Stomach smooth muscle (tissue), 2 donors: ENCODE measurements at regions not wholly inside any gene's neighbourhood (a gene's known extent, or its start where the extent isn't known, plus 50 kb on each side); places are given as distances from the start of the nearest gene placed in this dataset.

ENCODE experiments used
- H3K27ac ChIP-seq: one replicate; pipeline ENCODE4 v1.7.0; 2013; ENCODE audit warnings: mild to moderate bottlenecking, low read length, inconsistent platforms
- H3K27me3 ChIP-seq, 2 donors: one replicate each; pipeline ENCODE4 v1.7.0; 2013; ENCODE audit warnings: low read length in 2 of 2; ENCODE audit not compliant: insufficient read depth in 2 of 2, control insufficient read depth in 1 of 2
- H3K36me3 ChIP-seq, 2 donors: one replicate each; pipeline ENCODE4 v1.7.0; 2013; ENCODE audit warnings: low read length in 2 of 2; ENCODE audit not compliant: control insufficient read depth in 2 of 2, insufficient read depth in 2 of 2
- H3K4me1 ChIP-seq: one replicate; pipeline ENCODE4 v1.7.0; 2013; ENCODE audit warnings: low read length; ENCODE audit not compliant: control insufficient read depth, insufficient read depth
- H3K4me3 ChIP-seq, 2 donors: one replicate each; pipeline ENCODE4 v1.7.0; 2013; ENCODE audit warnings: low read length in 2 of 2
- H3K9ac ChIP-seq, 2 donors: one replicate each; pipeline ENCODE4 v1.7.0; 2013; ENCODE audit warnings: low read length in 2 of 2, mild to moderate bottlenecking in 1 of 2
- H3K9me3 ChIP-seq, 2 donors: one replicate each; pipeline ENCODE4 v1.7.0; 2013; ENCODE audit warnings: low read length in 2 of 2; ENCODE audit not compliant: control insufficient read depth in 2 of 2
- donor health status: healthy.
- donor health status: Pancreatic carcinoma.

DNA sequence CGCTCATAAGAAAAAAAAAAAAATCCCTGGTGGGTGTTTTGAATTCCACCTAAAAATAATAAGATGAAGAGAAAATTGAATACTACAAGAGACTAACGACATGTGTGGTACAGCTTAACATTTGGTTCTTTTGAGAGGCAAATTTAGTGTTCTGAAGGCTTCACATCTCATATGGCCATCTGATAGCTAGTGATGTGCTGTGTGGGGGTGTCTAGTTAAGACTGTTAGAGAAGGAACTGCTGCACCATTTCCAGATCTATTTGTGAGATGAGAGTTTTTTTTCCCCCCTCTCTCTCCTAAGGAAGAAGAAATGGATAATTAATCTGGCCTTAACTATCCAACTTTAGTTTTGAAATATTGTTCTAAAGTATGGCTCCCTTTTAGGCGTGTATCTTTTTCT, 321.6 kb downstream of the SLC4A3 start:
- no peak overlapping the region for H3K4me3 ChIP-seq
- no peaks in the 10 kb centered on the region for H3K36me3 ChIP-seq
- no peaks in the 10 kb centered on the region for H3K4me1 ChIP-seq
- no peak overlapping the region for H3K27ac ChIP-seq
- H3K9me3 ChIP-seq, result no peaks in the 10 kb centered on the region
- H3K9ac ChIP-seq, result no peak overlapping the region
- H3K27me3 ChIP-seq, result peaks cover 0 to 2% of the 10 kb centered on the region in 2 donors

DNA sequence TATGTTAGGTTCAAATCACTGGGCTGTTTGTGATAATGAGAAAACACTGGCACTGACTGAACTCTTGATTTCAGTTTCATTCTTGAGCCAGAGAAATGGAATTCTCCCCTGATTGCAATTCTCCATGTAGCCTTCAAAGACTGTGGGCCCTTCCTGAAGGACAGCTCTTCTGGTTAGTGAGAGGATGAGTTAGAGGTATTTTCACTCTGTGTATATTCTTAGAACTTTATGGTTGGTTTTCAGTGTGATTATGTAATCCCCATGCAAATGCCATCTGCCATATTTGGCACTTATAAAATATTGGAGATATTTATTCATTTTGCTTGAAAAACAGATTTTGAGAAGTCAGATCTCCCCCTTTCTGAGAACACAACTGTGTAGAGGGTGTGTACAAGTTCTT, 323.7 kb downstream of the SLC4A3 start:
- H3K36me3 ChIP-seq, result no peaks in the 10 kb centered on the region
- H3K27me3 ChIP-seq, result no peaks in the 10 kb centered on the region
- H3K4me1 ChIP-seq, result no peaks in the 10 kb centered on the region
- no peaks in the 10 kb centered on the region for H3K9me3 ChIP-seq
- H3K9ac ChIP-seq, result no peak overlapping the region
- no peak overlapping the region for H3K4me3 ChIP-seq
- H3K27ac ChIP-seq, result no peak overlapping the region

DNA sequence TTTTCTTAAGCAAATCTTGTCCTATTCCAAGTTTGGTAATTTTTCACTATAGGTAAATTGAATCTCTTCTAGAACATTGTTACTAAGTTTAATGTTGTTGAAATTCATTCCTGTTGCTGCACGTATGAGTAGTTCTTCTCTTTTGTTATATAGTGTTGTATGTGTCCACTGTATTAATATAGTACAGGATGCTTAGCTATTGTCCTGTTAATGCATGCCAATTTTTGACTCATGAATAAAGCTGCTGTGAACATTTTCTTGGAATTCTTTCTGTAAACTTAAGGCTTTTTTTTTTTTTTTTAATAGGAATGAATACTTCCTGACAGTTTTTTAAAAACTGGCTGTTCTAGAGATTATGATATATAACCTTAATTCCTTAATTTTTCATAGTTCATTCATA, 326.9 kb downstream of the SLC4A3 start:
- Histone ChIP-seq H3K4me1 (no peaks in the 10 kb centered on the region), H3K27ac (no peak overlapping the region), H3K9me3 (peaks cover 0 to 5% of the 10 kb centered on the region in 2 donors), H3K9ac (no peak overlapping the region), H3K4me3 (no peak overlapping the region), H3K27me3 (no peaks in the 10 kb centered on the region), H3K36me3 (no peaks in the 10 kb centered on the region)

DNA sequence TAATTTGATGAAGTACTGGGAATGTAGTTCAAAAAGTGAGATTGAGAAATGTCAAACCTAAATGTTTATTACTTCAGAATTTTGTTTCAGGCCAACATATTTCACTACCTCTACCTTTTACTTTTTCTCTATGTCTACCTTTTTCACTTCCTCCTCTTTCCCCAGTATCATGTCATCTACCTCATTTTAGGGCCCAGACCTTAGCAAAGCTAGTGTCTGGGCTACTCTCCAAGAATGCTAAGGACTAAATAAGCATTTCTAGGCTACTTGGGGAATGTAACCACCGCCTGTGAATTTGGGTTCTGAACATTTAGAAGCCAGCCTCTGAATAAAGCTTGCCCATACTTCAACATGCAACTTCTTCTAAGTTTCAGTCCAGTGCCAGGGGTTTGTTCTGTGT, 330.4 kb downstream of the SLC4A3 start:
- no peaks in the 10 kb centered on the region for H3K27me3 ChIP-seq
- no peaks in the 10 kb centered on the region for H3K4me1 ChIP-seq
- H3K27ac ChIP-seq, result no peak overlapping the region
- no peaks in the 10 kb centered on the region for H3K36me3 ChIP-seq
- H3K4me3 ChIP-seq, result no peak overlapping the region
- peaks cover 0 to 5% of the 10 kb centered on the region in 2 donors for H3K9me3 ChIP-seq
- no peak overlapping the region for H3K9ac ChIP-seq

DNA sequence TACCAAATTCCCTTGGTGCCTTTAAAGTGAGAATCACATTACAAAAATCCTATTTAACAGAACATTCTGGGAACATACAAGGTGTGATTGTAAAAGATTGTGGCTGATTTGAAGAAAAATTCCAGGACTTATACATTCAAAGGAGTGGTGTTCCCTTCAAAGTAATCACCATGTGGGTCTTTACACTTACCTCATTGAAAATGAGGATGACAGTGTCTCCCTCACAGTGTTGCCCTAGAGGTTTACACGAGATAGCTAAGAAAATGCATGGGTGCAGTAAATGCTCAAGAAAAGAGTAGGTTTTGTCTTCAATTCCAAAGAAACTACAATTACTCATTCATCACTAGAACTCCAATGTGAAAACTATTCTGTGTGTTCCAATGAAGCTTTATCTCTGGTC, 331.5 kb downstream of the SLC4A3 start:
- H3K36me3 ChIP-seq, result no peaks in the 10 kb centered on the region
- peaks cover 0 to 5% of the 10 kb centered on the region in 2 donors for H3K9me3 ChIP-seq
- no peak overlapping the region for H3K9ac ChIP-seq
- no peaks in the 10 kb centered on the region for H3K27me3 ChIP-seq
- no peak overlapping the region for H3K4me3 ChIP-seq
- no peak overlapping the region for H3K27ac ChIP-seq
- no peaks in the 10 kb centered on the region for H3K4me1 ChIP-seq

DNA sequence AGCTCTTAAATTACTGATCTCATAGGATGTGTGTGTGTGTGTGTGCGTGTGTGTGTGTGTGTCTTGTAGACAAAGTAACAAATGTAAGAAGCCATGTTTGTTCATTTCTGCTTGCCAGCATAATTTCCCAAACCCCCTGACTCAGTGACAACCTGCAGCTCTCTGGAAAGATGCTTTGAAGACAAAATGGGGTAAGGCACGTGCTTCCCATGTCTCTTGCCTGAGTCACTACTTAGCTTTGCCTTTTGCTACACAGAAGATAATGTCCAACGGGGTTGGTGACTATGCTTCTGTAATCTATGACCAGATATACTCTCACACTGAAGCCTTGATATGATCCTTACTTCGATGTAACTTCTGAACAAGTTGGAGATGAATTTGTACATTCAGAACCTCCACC, 332.0 kb downstream of the SLC4A3 start:
- H3K27ac ChIP-seq, result no peak overlapping the region
- no peaks in the 10 kb centered on the region for H3K27me3 ChIP-seq
- H3K36me3 ChIP-seq, result no peaks in the 10 kb centered on the region
- no peak overlapping the region for H3K9ac ChIP-seq
- H3K9me3 ChIP-seq, result peaks cover 0 to 5% of the 10 kb centered on the region in 2 donors
- no peaks in the 10 kb centered on the region for H3K4me1 ChIP-seq
- no peak overlapping the region for H3K4me3 ChIP-seq

DNA sequence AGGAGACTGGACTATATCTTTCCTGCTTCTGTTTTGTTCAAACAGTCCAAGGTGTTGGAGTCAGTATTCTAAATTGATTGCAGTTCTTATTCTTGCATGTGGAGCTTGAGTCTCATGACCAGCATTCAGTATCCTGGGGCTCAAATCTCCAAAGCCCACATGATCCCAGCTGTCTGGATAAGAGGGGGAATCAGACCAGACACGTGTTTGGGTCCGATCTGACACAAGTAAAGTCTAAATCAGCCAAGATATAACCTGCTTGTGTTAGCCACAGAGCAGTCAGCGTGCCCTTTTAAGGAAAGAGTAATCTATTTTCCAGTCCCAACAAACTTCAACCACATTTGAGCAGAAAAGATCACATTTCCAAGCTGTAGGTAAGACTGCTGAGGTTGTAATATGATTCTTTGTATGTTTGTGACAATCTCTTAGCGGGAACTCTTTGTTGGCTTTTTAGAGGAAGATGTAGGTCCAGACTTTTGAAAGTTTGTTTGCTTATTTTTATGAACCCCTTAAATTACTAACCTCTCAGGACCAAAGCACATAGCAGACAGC, 334.6 kb downstream of the SLC4A3 start:
- no peak overlapping the region for H3K4me3 ChIP-seq

DNA sequence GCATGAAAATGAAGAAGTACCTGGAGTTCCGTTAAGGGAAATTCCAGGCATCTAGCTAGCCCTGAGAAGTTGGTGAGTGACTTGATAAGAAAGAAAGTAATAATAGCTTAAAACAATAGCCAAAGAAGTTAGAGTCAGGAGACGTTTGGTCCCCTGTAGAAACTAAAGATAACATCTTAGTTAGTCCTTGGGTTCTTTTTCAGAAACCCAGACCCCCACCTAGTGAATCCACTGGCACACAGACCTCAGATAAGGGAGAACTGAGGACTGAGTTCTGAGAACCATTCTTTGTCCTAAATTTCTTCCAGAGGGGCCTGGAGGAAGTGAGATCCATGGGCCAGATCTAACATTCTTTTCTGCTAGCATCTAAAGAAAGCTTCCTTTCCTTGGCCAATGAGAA, 335.4 kb downstream of the SLC4A3 start:
- Histone ChIP-seq H3K9me3 (no peaks in the 10 kb centered on the region), H3K9ac (no peak overlapping the region)

More for the DNA sequence above, 334.6 kb downstream of the SLC4A3 start:
- Histone ChIP-seq H3K27ac (no peak overlapping the region), H3K4me1 (no peaks in the 10 kb centered on the region), H3K9me3 (peaks cover 0 to 3% of the 10 kb centered on the region in 2 donors), H3K36me3 (no peaks in the 10 kb centered on the region), H3K9ac (no peak overlapping the region), H3K27me3 (no peaks in the 10 kb centered on the region)

DNA sequence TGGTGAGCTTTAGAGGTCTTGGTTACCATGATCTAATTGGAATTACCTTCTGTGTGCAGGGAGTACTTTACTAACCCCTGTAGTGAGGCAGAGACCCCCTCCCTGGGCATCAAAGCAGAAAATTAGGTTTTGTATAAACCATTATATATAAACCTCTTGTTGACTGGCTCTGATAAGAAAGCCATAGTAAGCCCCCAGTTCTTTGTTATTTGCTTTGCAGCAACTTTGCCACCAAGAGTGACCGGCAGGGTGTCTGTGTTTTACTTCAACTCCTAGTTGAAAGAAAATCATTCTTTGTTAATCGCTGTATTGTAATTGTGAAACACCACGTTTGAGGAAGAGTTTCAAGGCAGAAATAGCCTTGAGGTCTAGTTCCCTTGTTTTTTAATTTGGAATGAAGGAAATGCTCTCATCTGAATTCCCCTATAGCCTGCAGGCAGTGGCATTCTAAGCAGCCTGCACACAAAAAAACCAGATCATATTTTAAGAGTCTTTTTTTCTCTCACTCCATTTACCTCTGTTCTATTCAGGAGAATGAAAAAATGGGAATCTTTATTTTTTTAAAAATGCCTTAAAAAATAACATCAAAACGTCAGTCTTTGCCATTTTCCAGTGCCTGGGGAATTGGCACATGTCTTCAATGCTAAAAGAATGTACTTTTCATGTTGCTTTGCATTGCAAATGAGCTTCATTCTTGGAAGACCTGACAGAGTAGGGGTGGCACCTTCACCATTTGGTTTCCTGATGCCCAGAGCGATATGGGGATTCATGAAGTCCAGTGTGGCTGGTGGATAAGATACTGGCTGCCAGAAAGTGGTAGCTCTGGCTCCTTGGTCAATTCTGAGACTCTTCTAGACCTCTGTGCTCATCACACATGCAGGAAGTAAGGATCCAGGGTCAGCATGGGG, 338.1 kb downstream of the SLC4A3 start:
- Histone ChIP-seq H3K27me3 (no peaks in the 10 kb centered on the region), H3K9ac (no peak overlapping the region), H3K4me1 (no peaks in the 10 kb centered on the region), H3K27ac (no peak overlapping the region), H3K4me3 (no peak overlapping the region), H3K36me3 (no peaks in the 10 kb centered on the region), H3K9me3 (peaks cover 0 to 2% of the 10 kb centered on the region in 2 donors)

More for the DNA sequence above, 335.4 kb downstream of the SLC4A3 start:
- Histone ChIP-seq H3K4me3 (no peak overlapping the region), H3K4me1 (no peaks in the 10 kb centered on the region), H3K27me3 (no peaks in the 10 kb centered on the region), H3K36me3 (no peaks in the 10 kb centered on the region), H3K27ac (no peak overlapping the region)

DNA sequence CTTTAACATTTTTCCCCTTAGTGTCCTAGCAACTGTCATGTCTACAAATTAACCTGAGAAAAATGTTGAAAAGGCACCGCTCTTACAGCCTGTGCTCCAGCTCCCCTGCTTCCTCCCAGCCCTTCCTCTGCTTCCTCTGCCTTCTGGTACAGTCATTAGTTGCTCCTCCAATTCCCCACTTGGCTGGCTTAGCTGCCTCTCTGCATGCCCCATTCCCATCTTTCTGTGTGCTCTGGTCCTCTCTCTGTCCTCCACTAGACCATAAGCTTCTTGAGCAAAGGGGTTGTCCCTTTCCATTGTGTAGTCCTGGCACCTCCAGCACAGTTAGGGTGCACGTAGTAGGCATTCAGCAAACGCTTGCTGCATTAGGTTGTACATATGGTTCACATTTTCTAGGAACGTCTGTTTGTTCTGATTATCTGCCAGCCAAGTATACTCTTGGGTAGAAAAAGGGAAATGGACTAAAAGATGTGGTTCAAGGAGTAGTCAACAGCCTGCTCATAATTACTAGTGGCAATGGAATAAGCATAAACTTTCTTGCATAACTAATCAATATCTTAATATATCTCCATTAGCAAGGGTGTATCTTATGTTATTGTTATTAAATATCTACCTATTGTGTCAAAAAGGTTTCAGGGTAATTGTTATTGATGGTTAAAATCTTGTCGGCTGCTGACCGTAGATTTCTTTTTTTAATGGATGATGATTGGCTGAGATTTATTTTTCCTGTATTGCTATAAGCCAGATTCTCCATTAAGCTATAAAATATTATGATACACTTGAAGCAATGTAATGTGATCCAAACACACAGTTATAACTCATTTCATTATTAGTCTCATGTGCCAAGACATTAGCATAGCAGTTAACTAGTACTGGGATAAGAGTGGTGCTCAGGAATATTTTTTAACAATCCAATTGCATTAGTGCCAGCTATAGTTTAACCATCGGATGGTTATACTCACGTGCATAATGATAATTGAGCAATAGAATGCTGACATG, 340.1 kb downstream of the SLC4A3 start:
- Histone ChIP-seq H3K9ac (no peak overlapping the region), H3K4me1 (no peaks in the 10 kb centered on the region), H3K4me3 (no peak overlapping the region), H3K27ac (no peak overlapping the region), H3K9me3 (peaks cover 0 to 2% of the 10 kb centered on the region in 2 donors), H3K36me3 (no peaks in the 10 kb centered on the region), H3K27me3 (no peaks in the 10 kb centered on the region)
